GM12878 (cell line): ENCODE measurements at regions not wholly inside any gene's neighbourhood (a gene's known extent, or its start where the extent isn't known, plus 50 kb on each side); places are given as distances from the start of the nearest gene placed in this dataset.
A peak's percentile ranks its signal among the peaks of the same experiment; 100 is the strongest.

ENCODE experiments used
- CBFB ChIP-seq: IDR thresholded peaks from 2 replicates; pipeline ENCODE4 v1.6.1; 2016; ENCODE audit warnings: antibody characterized with exemption, low read depth
- CBX5 ChIP-seq: sonication (generic); IDR thresholded peaks from 2 replicates; pipeline ENCODE4 v1.6.1; 2016; ENCODE audit warnings: low read depth, moderate library complexity, mild to moderate bottlenecking, inconsistent platforms
- CEBPB ChIP-seq, 2 experiments: fragments of 150-350 bp in 1 of 2; IDR thresholded peaks; 2 replicates each; pipeline ENCODE4 v1.6.1; 2012 to 2014; ENCODE audit warnings: low read depth in 2 of 2, low read length in 2 of 2, borderline replicate concordance in 1 of 2, inconsistent platforms in 1 of 2
- DPF2 ChIP-seq: fragments of 450-650 bp; IDR thresholded peaks from 2 replicates; pipeline ENCODE4 v1.6.1; 2017; ENCODE audit warnings: mild to moderate bottlenecking
- EP300 ChIP-seq, 2 experiments: fragments of 150-350 bp in 1 of 2; IDR thresholded peaks; 2 replicates each; pipeline ENCODE4 v1.6.1; 2011 to 2012; ENCODE audit warnings: low read depth in 2 of 2, low read length in 2 of 2, borderline replicate concordance in 1 of 2, improper control_type of control experiment in 1 of 2, inconsistent platforms in 1 of 2; ENCODE audit not compliant: control insufficient read depth in 1 of 2
- FOXM1 ChIP-seq: IDR thresholded peaks from 2 replicates; pipeline ENCODE4 v1.6.1; 2012; ENCODE audit warnings: low read depth, mild to moderate bottlenecking, inconsistent platforms, low read length, moderate library complexity
- IRF4 ChIP-seq: IDR thresholded peaks from 2 replicates; pipeline ENCODE4 v1.6.1; 2011; ENCODE audit warnings: low read depth, low read length
- MAX ChIP-seq: IDR thresholded peaks from 2 replicates; pipeline ENCODE4 v1.6.1; 2012; ENCODE audit warnings: low read depth, low read length, improper control_type of control experiment
- NR2C1 ChIP-seq: fragments of 450-650 bp; IDR thresholded peaks from 2 replicates; pipeline ENCODE4 v1.6.1; 2017; ENCODE audit warnings: antibody characterized with exemption, mild to moderate bottlenecking, moderate library complexity
- NR2F1 ChIP-seq: fragments of 450-650 bp; conservative IDR thresholded peaks from 2 replicates; pipeline ENCODE4 v1.6.1; 2017; ENCODE audit warnings: mild to moderate bottlenecking
- POLR2AphosphoS2 ChIP-seq: IDR thresholded peaks from 2 replicates; pipeline ENCODE4 v1.6.1; 2011; ENCODE audit warnings: low read depth, mild to moderate bottlenecking, low read length, improper control_type of control experiment, moderate library complexity
- POU2F2 ChIP-seq: IDR thresholded peaks from 3 replicates; pipeline ENCODE4 v1.6.1; 2011; ENCODE audit warnings: low read depth, mild to moderate bottlenecking, low read length, borderline replicate concordance
- RB1 ChIP-seq: fragments of 450-650 bp; formaldehyde crosslinking; IDR thresholded peaks from 2 replicates; pipeline ENCODE4 v1.6.1; 2017; ENCODE audit warnings: mild to moderate bottlenecking, borderline replicate concordance
- RUNX3 ChIP-seq: IDR thresholded peaks from 2 replicates; pipeline ENCODE4 v1.6.1; 2012; ENCODE audit warnings: low read length, inconsistent platforms
- TCF3 ChIP-seq: IDR thresholded peaks from 2 replicates; pipeline ENCODE4 v1.6.1; 2012; ENCODE audit warnings: low read depth, mild to moderate bottlenecking, low read length, borderline replicate concordance; ENCODE audit not compliant: insufficient read depth
- ZBED1 ChIP-seq: IDR thresholded peaks from 2 replicates; pipeline ENCODE4 v1.6.1; 2016; ENCODE audit warnings: borderline replicate concordance
- ZNF207 ChIP-seq: fragments of 450-650 bp; IDR thresholded peaks from 2 replicates; pipeline ENCODE4 v1.6.1; 2014; ENCODE audit warnings: antibody characterized with exemption, mild to moderate bottlenecking, borderline replicate concordance
- ZNF24 ChIP-seq: fragments of 450-650 bp; IDR thresholded peaks from 2 replicates; pipeline ENCODE4 v1.6.1; 2017; ENCODE audit warnings: antibody characterized with exemption, mild to moderate bottlenecking
- TF ChIP-seq, protein P1 (sequence below): fragments of 450-650 bp; formaldehyde crosslinking; IDR thresholded peaks from 2 replicates; pipeline ENCODE4 v1.5.0; 2022; ENCODE audit warnings: mild to moderate bottlenecking, missing genetic modification characterization
- TF ChIP-seq, protein P2 (sequence below): fragments of 450-650 bp; IDR thresholded peaks from 2 replicates; pipeline ENCODE4 v1.6.1; 2014; ENCODE audit warnings: mild to moderate bottlenecking

DNA sequence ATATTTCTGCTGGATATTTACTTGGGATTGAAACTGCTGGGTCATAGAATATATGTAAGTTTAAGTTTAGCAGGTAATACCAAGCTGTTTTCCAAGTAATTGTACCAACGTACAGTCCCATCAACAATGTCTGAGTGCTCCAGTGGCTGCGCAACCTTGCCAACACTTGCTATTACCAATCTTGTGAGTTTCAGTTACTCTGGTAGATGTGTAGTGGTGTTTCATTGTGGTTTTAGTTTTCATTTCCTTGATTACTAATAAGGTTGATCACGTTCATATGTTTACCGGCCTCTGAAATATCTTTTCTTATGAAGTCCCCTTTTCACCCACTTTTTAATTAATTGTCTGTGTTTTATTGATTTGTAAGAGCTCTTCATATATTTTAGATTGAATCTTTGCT is 370.6 kb upstream of the CADM1 start (continued):
- TF ChIP-seq NR2C1 (no peak), ZBED1 (no peak), ZNF24 (no peak; the same call in 1 of the 2 replicates), NR2F1 (no peak), MAX (no peak), CBFB (0 out of 2 replicates have a peak, but pooled peaks have one; percentile 39), CEBPB (IDR thresholded peaks at IDR 0.05; ENCODE audit: borderline replicate concordance in 1 of 2, low read depth in 2 of 2, low read length in 2 of 2) (no peak), RUNX3 (peak; percentile 90), TCF3 (no peak), POU2F2 (no peak; the same call in 2 of the 3 replicates), ZNF207 (no peak), FOXM1 (no peak), CBX5 (peak; percentile 83), RB1 (no peak), DPF2 (0 out of 2 replicates have a peak, but pooled peaks have one; percentile 34), IRF4 (0 out of 2 replicates have a peak, but pooled peaks have one; percentile 56), EP300 (IDR thresholded peaks at IDR 0.05; ENCODE audit: borderline replicate concordance in 1 of 2, control insufficient read depth in 1 of 2, low read depth in 2 of 2, low read length in 2 of 2) (peak; percentile 11 to 37; a peak in 1 of 4 replicates), POLR2AphosphoS2 (no peak)
- TF ChIP-seq, protein P1, sequence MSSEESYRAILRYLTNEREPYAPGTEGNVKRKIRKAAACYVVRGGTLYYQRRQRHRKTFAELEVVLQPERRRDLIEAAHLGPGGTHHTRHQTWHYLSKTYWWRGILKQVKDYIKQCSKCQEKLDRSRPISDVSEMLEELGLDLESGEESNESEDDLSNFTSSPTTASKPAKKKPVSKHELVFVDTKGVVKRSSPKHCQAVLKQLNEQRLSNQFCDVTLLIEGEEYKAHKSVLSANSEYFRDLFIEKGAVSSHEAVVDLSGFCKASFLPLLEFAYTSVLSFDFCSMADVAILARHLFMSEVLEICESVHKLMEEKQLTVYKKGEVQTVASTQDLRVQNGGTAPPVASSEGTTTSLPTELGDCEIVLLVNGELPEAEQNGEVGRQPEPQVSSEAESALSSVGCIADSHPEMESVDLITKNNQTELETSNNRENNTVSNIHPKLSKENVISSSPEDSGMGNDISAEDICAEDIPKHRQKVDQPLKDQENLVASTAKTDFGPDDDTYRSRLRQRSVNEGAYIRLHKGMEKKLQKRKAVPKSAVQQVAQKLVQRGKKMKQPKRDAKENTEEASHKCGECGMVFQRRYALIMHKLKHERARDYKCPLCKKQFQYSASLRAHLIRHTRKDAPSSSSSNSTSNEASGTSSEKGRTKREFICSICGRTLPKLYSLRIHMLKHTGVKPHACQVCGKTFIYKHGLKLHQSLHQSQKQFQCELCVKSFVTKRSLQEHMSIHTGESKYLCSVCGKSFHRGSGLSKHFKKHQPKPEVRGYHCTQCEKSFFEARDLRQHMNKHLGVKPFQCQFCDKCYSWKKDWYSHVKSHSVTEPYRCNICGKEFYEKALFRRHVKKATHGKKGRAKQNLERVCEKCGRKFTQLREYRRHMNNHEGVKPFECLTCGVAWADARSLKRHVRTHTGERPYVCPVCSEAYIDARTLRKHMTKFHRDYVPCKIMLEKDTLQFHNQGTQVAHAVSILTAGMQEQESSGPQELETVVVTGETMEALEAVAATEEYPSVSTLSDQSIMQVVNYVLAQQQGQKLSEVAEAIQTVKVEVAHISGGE: no peak
- TF ChIP-seq, protein P2, sequence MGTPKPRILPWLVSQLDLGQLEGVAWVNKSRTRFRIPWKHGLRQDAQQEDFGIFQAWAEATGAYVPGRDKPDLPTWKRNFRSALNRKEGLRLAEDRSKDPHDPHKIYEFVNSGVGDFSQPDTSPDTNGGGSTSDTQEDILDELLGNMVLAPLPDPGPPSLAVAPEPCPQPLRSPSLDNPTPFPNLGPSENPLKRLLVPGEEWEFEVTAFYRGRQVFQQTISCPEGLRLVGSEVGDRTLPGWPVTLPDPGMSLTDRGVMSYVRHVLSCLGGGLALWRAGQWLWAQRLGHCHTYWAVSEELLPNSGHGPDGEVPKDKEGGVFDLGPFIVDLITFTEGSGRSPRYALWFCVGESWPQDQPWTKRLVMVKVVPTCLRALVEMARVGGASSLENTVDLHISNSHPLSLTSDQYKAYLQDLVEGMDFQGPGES: no peak
